Mesenteric fat pad (tissue), 1 donor: ENCODE measurements at regions not wholly inside any gene's neighbourhood (a gene's known extent, or its start where the extent isn't known, plus 50 kb on each side); places are given as distances from the start of the nearest gene placed in this dataset.

Experiments
- DNase-seq: peaks from one replicate; pipeline ENCODE4 v3.0.0-alpha.2; 2020; ENCODE audit warnings: low spot score
- donor health status: DM: yes; HTN: yes; CAD: no.

GRCh38 chr2:14234911-14235310 is 397.6 kb upstream of the LRATD1 start:
- no peak for DNase-seq

- DNase-seq = no peak
These were observed 396.9 kb upstream of the LRATD1 start for GRCh38 chr2:14235667-14236066.

- no peak for DNase-seq
These were observed 394.6 kb upstream of the LRATD1 start for GRCh38 chr2:14237902-14238301.

GRCh38 chr2:14239605-14240004 is 392.9 kb upstream of the LRATD1 start:
- no peak for DNase-seq

DNA sequence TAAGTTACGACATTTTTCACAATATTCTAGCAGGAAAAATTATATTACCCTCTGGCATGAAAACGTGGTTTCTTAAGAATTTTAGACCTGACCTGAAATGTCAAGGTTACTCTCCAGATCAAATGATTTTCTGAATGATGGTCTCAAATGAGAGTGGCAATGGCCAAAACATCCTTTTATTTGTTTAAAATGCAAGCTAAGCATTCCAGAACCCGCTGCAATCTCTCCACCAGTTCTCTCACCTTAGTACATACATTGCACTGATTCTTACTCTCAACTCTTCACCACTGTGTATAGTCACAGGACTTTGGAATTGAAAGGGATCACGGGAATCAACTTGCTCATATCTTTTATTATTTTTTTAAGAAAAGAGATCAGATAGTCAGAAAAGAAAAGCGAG is 391.6 kb upstream of the LRATD1 start:
- DNase-seq = no peak

- no peak for DNase-seq
These were observed 386.6 kb upstream of the LRATD1 start for GRCh38 chr2:14245901-14246300.

DNA sequence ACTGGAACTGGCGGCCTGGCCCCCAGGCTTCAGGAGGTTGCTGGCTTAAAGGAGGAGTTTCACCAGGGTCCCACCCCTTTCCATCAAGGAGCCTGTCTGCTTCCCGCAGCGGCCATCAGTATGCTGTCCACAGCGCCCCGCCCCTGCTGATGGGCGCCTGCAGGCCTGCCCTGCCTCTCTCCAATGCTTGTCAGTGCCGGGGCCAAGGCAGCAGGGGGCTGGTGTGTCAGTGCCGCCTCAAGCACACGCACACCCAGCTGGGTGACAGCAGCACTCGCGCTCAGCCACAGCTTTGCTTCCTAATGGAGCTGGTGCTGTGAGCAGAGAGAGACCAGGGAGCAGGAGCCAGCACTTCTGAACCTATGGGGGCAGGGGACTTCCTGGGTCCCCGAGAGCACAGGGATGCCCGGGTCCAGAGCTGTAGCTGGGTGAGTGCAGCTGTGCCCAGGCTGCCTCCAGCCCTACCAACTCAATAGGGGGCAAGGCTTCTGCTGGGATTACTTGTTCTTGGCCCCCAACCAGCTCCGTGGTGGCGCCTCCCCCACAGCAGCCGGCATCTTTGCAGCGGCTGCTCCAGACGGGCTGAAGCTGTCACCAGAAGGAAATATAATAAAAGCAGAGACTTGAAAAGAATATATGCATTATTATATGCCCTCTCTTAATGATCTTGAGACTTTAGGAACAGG is 377.2 kb upstream of the LRATD1 start:
- no peak for DNase-seq

DNA sequence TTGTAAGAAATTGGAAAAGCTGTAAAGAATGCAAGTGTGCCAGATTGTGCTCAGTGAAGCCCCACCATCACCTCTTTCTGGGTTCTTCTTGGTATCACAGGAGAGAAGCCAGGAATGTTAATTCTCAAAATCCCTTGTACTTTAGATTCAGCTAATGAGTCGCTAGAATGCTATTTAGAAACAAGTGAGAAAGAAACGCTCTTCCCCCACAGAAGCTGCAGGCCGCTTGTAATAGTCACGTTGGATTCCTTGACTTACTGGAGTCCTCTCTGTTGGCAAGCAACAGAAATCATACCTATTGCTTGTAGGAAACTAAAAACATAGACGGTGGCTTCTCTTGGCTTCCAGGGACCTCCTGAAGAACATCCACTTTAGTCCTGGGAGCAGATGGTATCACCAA is 375.6 kb upstream of the LRATD1 start:
- DNase-seq = no peak

- DNase-seq = no peak
These were observed 374.6 kb upstream of the LRATD1 start for GRCh38 chr2:14257801-14258507.

DNA sequence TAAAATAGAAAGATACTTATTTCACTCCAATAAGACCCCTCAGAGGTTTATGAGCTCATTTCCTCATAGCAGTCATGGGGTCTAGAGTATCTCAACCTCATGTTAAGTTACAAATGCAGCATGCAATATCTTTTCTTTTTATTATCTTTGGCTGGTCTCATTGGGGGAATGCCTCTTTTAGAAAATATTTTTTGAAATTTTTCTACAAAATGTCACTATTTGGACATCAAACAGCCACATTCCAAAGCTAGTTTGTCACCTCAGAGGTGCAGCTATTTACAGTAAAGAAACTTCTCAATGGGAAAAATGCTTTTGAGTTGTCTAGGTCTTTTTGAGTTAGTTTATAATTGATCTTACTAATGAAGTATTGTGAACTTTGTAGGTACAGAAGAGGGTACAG is 370.7 kb upstream of the LRATD1 start:
- no peak for DNase-seq

GRCh38 chr2:14263053-14263452 is 369.5 kb upstream of the LRATD1 start:
- DNase-seq = no peak

GRCh38 chr2:14270036-14270582 is 362.4 kb upstream of the LRATD1 start:
- no peak for DNase-seq

GRCh38 chr2:14272396-14273075 is 360.0 kb upstream of the LRATD1 start:
- DNase-seq = no peak

DNA sequence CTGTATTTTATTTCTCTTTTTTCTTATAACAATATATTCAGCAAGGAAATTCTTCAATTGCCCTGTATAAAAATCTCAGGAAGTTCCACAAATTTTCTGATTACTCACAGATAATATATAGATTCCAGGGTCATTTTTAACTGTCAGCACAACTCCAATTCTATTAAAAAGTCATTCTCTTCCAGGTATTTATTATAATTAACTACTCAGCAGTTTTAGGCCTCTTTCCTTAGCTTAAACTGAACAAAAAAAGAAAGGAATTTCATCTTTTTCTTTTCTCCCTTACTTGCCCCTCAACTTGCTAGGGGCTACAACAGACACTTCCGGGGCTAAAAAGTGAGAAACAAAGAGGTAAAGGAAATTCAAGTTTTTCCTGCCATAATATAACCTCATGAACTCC is 358.9 kb upstream of the LRATD1 start:
- DNase-seq = no peak

- DNase-seq = no peak
These were observed 348.3 kb upstream of the LRATD1 start for GRCh38 chr2:14284244-14284643.

DNA sequence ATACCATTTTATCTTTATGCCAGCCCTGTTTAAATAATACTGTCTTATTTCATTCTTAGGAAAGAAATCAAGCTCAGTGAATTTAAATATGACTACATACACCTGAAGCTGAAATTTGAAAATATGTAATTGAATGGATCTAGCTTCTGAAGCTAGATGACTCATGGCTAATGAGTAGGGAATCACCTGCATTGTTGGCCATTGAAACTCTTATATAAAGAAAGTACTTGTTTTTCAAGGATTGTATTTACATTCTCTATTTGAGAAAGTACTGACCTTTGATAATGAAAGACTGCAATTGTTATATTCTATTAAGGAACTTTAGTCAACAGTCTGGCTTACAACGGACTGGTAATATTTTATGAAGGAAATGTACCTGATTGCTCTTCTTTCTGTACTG is 346.7 kb upstream of the LRATD1 start:
- no peak for DNase-seq

GRCh38 chr2:14288016-14288415 is 344.5 kb upstream of the LRATD1 start:
- no peak for DNase-seq

DNA sequence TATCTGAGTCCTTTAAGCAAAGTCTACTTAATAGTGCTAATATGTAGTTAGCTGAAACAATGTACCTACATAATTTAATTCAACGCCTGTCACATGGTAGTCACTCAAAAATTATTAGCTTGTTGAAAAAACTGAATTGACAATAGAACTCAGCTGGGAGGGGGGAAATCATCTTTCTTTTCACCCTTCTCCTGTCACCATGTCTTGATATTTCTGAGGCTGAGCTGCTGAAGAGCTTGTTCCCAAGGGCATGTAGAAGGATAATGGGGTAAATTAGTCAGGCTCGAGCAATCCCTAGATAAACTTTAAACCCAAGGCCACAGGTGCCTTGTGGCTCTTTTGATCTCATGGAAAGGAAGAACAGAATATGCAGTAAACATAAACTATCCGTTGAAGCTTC is 339.6 kb upstream of the LRATD1 start:
- no peak for DNase-seq

GRCh38 chr2:14297340-14297739 is 335.2 kb upstream of the LRATD1 start:
- no peak for DNase-seq

DNA sequence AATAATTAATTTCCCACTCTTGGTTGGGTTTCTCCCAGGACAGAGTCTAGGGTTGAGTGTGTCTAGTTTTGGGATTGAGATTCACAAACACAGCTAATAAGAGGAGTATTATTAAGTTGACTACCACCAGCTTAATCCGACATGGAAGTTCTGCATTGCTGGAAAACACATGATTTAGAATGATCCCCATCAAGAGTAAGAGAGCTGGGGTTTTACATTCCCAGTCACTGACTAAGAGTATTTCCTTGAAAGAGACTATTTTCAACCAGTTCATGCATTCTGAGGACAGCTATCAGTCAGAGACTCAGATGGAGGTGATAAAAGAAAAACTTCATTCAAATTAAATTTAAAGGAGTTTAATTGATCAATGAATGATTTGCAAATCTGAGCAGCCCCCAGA is 334.6 kb upstream of the LRATD1 start:
- DNase-seq = no peak

GRCh38 chr2:14301331-14301730 is 331.2 kb upstream of the LRATD1 start:
- no peak for DNase-seq

DNA sequence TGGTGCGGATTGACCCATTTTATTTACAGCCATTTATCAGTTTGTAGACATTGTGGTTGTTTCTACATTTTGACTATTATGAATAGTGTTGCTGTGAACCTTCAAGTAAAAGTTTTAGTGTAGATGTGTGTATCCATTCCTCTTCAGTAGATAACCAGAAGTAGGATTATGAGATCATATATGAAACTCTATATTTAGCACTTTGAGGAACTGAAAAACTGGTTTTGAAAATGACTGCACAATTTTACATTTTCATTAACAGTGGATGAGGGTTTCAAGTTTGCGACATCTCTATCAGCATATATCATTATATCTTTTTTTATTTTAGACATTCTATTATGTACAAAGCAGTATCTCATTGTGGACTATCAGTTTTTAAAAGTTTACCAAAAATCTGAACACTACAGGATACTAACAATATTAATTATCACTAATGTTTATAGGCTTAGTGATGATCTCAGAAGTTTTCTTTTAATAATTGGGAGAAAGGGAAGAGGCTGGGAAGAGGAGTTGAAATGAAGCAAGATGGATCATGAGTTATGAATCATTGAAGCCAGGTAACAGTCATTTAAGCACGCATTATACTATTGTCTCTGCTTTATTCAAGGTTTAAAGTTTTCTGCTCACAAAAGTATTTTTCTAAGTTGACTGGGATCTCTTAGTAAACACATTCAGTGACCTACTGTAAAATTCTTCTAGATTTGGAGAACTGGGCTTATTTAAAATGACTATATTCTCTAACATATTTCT is 329.0 kb upstream of the LRATD1 start:
- no peak for DNase-seq
